ENCODE measurements at regions not wholly inside any gene's neighbourhood (a gene's known extent, or its start where the extent isn't known, plus 50 kb on each side); places are given as distances from the start of the nearest gene placed in this dataset.

- TF ChIP-seq CTCF (IDR thresholded peaks at IDR 0.05) (no peak), POLR2AphosphoS5 (IDR thresholded peaks at IDR 0.05; ENCODE audit: low read depth, low read length) (no peak), REST (IDR thresholded peaks at IDR 0.05; ENCODE audit: insufficient read depth in 1 of 2, low read depth in 2 of 2, low read length in 1 of 2) (no peak), TCF7L2 (IDR thresholded peaks at IDR 0.05; ENCODE audit: low read depth, low read length) (no peak), SIN3A (IDR thresholded peaks at IDR 0.05; ENCODE audit: borderline replicate concordance, insufficient read depth, low read depth, low read length) (no peak)
Measured at GRCh38 chr7:16293669-16294425, 127.5 kb downstream of the CRPPA start.

All from Panc1 (cell line).